Nephron (organoid): ENCODE measurements at regions not wholly inside any gene's neighbourhood (a gene's known extent, or its start where the extent isn't known, plus 50 kb on each side); places are given as distances from the start of the nearest gene placed in this dataset.

Experiments used
- H3K27ac Mint-ChIP-seq, 3 experiments: 2 replicates each; pipeline ENCODE4 v1.8.0; 2020; ENCODE audit warnings: mixed read lengths in 3 of 3, mild to moderate bottlenecking in 2 of 3, moderate library complexity in 1 of 3
- H3K27me3 Mint-ChIP-seq: 2 replicates; pipeline ENCODE4 v1.8.0; 2021; ENCODE audit warnings: low read depth, mild to moderate bottlenecking, moderate library complexity, mixed read lengths
- H3K36me3 Mint-ChIP-seq: 2 replicates; pipeline ENCODE4 v1.8.0; 2020; ENCODE audit warnings: low read depth, mixed read lengths
- H3K4me1 Mint-ChIP-seq: 2 replicates; pipeline ENCODE4 v1.8.0; 2020; ENCODE audit warnings: mixed read lengths
- H3K4me3 Mint-ChIP-seq, 3 experiments: 2 replicates each; pipeline ENCODE4 v1.8.0; 2020; ENCODE audit warnings: mild to moderate bottlenecking in 3 of 3, mixed read lengths in 3 of 3, moderate library complexity in 2 of 3
- H3K9me3 Mint-ChIP-seq: 2 replicates; pipeline ENCODE4 v1.8.0; 2020; ENCODE audit warnings: mixed read lengths
- CTCF ChIP-seq, 3 experiments: fragments of 200-600 bp; sonication (generic); IDR thresholded peaks; one replicate each; pipeline ENCODE4 v1.5.0; 2021; ENCODE audit warnings: antibody characterized with exemption in 3 of 3; ENCODE audit not compliant: unreplicated experiment in 3 of 3

- Mint-ChIP-seq H3K27me3 (peaks cover 10% of the 10 kb centered on the region), H3K36me3 (no peaks in the 10 kb centered on the region), H3K9me3 (no peaks in the 10 kb centered on the region), H3K27ac (no peak overlapping the region), H3K4me1 (peaks cover 64% of the 10 kb centered on the region), H3K4me3 (no peak overlapping the region)
- TF ChIP-seq CTCF (IDR thresholded peaks at IDR 0.05; ENCODE audit: unreplicated experiment in 3 of 3), result no peak
Measured at GRCh38 chr16:65793781-65794180, 572.7 kb upstream of the CDH5 start.

GRCh38 chr16:65790768-65791167 is 575.7 kb upstream of the CDH5 start:
- Mint-ChIP-seq H3K36me3 (no peaks in the 10 kb centered on the region), H3K27me3 (peaks cover under 1% of the 10 kb centered on the region), H3K9me3 (no peaks in the 10 kb centered on the region), H3K27ac (peak overlapping the region in 2 of 3 experiments; percentile 44 to 63), H3K4me3 (no peak overlapping the region), H3K4me1 (peaks cover 80% of the 10 kb centered on the region)
- TF ChIP-seq CTCF (IDR thresholded peaks at IDR 0.05; ENCODE audit: unreplicated experiment in 3 of 3), result no peak

GRCh38 chr16:65789161-65789945 is 577.1 kb upstream of the CDH5 start:
- Mint-ChIP-seq H3K36me3 (no peaks in the 10 kb centered on the region), H3K27me3 (peaks cover 4% of the 10 kb centered on the region), H3K4me1 (peaks cover 83% of the 10 kb centered on the region), H3K4me3 (peak overlapping the region in 1 of 3 experiments; percentile 41), H3K27ac (peak overlapping the region; percentile 63 to 83 (median 72)), H3K9me3 (no peaks in the 10 kb centered on the region)
- no peak for TF ChIP-seq CTCF (IDR thresholded peaks at IDR 0.05; ENCODE audit: unreplicated experiment in 3 of 3)

- Mint-ChIP-seq H3K27me3 (peaks cover 4% of the 10 kb centered on the region), H3K4me1 (peaks cover 85% of the 10 kb centered on the region), H3K4me3 (no peak overlapping the region), H3K27ac (peak overlapping the region; percentile 63 to 83 (median 72)), H3K9me3 (no peaks in the 10 kb centered on the region), H3K36me3 (no peaks in the 10 kb centered on the region)
- no peak for TF ChIP-seq CTCF (IDR thresholded peaks at IDR 0.05; ENCODE audit: unreplicated experiment in 3 of 3)
Measured at GRCh38 chr16:65788434-65789140, 577.9 kb upstream of the CDH5 start.

GRCh38 chr16:65787921-65788320 is 578.6 kb upstream of the CDH5 start:
- Mint-ChIP-seq H3K9me3 (no peaks in the 10 kb centered on the region), H3K27me3 (peaks cover 4% of the 10 kb centered on the region), H3K4me3 (no peak overlapping the region), H3K36me3 (no peaks in the 10 kb centered on the region), H3K27ac (peak overlapping the region; percentile 53 to 83 (median 59)), H3K4me1 (peaks cover 90% of the 10 kb centered on the region)
- TF ChIP-seq CTCF (IDR thresholded peaks at IDR 0.05; ENCODE audit: unreplicated experiment in 3 of 3), result no peak
